ENCODE measurements at regions not wholly inside any gene's neighbourhood (a gene's known extent, or its start where the extent isn't known, plus 50 kb on each side); places are given as distances from the start of the nearest gene placed in this dataset.

GRCh38 chr5:144873076-144873475 is 702.4 kb downstream of the KCTD16 start:
- Histone ChIP-seq H3K27me3 (ENCODE audit: insufficient read depth, poor library complexity, severe bottlenecking) (no peaks in the 10 kb centered on the region), H3K4me3 (replicated peaks; ENCODE audit: insufficient read depth, low read length) (no peak overlapping the region), H3K27ac (replicated peaks) (no peak overlapping the region)
- TF ChIP-seq, protein P1, sequence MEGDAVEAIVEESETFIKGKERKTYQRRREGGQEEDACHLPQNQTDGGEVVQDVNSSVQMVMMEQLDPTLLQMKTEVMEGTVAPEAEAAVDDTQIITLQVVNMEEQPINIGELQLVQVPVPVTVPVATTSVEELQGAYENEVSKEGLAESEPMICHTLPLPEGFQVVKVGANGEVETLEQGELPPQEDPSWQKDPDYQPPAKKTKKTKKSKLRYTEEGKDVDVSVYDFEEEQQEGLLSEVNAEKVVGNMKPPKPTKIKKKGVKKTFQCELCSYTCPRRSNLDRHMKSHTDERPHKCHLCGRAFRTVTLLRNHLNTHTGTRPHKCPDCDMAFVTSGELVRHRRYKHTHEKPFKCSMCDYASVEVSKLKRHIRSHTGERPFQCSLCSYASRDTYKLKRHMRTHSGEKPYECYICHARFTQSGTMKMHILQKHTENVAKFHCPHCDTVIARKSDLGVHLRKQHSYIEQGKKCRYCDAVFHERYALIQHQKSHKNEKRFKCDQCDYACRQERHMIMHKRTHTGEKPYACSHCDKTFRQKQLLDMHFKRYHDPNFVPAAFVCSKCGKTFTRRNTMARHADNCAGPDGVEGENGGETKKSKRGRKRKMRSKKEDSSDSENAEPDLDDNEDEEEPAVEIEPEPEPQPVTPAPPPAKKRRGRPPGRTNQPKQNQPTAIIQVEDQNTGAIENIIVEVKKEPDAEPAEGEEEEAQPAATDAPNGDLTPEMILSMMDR (IDR thresholded peaks at IDR 0.05; ENCODE audit: insufficient read depth, low read length) = no peak
- TF ChIP-seq GABPA (IDR thresholded peaks at IDR 0.05; ENCODE audit: low read depth) = no peak
- TF ChIP-seq POLR2AphosphoS5 (IDR thresholded peaks at IDR 0.05; ENCODE audit: low read depth) = no peak
- no peak for DNase-seq (ENCODE audit: low read depth in 1 of 2, low spot score in 1 of 2)

DNA sequence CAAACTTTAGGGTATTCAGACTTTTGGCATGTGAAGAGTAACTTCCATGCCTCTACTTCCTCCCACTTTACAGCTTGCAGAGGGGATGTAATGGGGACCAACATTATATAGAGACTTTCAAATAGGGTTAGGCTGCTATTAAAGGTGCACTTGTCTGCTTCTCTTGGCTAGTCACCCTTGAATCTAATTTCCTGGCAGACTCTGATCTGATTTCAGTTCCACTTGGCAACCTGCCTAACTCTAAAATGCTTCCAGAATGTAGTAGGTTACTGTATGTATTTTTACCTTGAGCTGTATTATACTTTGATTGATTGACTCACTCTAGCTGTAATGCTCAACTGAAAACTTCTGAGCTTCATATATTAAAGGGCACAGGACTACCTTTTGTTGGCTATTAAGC is 693.4 kb downstream of the KCTD16 start:
- Histone ChIP-seq H3K27ac (replicated peaks) (no peak overlapping the region), H3K4me3 (replicated peaks; ENCODE audit: insufficient read depth, low read length) (no peak overlapping the region), H3K27me3 (ENCODE audit: insufficient read depth, poor library complexity, severe bottlenecking) (no peaks in the 10 kb centered on the region)
- TF ChIP-seq GABPA (IDR thresholded peaks at IDR 0.05; ENCODE audit: low read depth) = no peak
- TF ChIP-seq, protein P2, sequence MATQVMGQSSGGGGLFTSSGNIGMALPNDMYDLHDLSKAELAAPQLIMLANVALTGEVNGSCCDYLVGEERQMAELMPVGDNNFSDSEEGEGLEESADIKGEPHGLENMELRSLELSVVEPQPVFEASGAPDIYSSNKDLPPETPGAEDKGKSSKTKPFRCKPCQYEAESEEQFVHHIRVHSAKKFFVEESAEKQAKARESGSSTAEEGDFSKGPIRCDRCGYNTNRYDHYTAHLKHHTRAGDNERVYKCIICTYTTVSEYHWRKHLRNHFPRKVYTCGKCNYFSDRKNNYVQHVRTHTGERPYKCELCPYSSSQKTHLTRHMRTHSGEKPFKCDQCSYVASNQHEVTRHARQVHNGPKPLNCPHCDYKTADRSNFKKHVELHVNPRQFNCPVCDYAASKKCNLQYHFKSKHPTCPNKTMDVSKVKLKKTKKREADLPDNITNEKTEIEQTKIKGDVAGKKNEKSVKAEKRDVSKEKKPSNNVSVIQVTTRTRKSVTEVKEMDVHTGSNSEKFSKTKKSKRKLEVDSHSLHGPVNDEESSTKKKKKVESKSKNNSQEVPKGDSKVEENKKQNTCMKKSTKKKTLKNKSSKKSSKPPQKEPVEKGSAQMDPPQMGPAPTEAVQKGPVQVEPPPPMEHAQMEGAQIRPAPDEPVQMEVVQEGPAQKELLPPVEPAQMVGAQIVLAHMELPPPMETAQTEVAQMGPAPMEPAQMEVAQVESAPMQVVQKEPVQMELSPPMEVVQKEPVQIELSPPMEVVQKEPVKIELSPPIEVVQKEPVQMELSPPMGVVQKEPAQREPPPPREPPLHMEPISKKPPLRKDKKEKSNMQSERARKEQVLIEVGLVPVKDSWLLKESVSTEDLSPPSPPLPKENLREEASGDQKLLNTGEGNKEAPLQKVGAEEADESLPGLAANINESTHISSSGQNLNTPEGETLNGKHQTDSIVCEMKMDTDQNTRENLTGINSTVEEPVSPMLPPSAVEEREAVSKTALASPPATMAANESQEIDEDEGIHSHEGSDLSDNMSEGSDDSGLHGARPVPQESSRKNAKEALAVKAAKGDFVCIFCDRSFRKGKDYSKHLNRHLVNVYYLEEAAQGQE (IDR thresholded peaks at IDR 0.05; ENCODE audit: insufficient replicate concordance, low read depth) = no peak
- no peak for TF ChIP-seq SPI1 (IDR thresholded peaks at IDR 0.05; ENCODE audit: borderline replicate concordance, low read depth)
- TF ChIP-seq POLR2AphosphoS5 (IDR thresholded peaks at IDR 0.05; ENCODE audit: low read depth) = no peak
- TF ChIP-seq, protein P1 (IDR thresholded peaks at IDR 0.05; ENCODE audit: insufficient read depth, low read length) = no peak
- no peak for DNase-seq (ENCODE audit: low read depth in 1 of 2, low spot score in 1 of 2)

DNA sequence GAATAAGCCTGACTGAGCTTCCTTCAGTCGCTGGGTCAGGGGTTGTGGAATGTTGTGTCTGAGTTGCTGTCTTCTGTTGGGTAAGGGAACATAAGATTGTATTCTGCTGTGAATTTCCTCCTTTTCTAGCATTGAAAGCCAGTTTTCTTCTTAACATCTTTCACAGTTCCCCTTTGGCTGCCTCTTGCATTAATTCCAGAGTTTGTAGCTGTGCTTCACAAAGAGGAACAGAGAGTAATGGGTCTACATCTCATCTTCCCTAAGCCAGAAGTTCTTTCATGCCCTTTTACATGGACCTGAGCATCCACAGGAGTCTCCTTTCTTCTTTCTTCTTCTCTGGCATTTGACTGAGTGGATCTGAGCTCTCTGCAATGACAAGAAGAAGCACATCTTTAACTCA is 686.8 kb downstream of the KCTD16 start:
- Histone ChIP-seq H3K27ac (replicated peaks) (no peak overlapping the region), H3K27me3 (ENCODE audit: insufficient read depth, poor library complexity, severe bottlenecking) (no peaks in the 10 kb centered on the region), H3K4me3 (replicated peaks; ENCODE audit: insufficient read depth, low read length) (no peak overlapping the region)
- DNase-seq (ENCODE audit: low read depth in 1 of 2, low spot score in 1 of 2) = no peak
- no peak for TF ChIP-seq POLR2AphosphoS5 (IDR thresholded peaks at IDR 0.05; ENCODE audit: low read depth)
- no peak for TF ChIP-seq SPI1 (IDR thresholded peaks at IDR 0.05; ENCODE audit: borderline replicate concordance, low read depth)
- TF ChIP-seq, protein P2 (IDR thresholded peaks at IDR 0.05; ENCODE audit: insufficient replicate concordance, low read depth) = no peak
- no peak for TF ChIP-seq GABPA (IDR thresholded peaks at IDR 0.05; ENCODE audit: low read depth)
- TF ChIP-seq, protein P1 (IDR thresholded peaks at IDR 0.05; ENCODE audit: insufficient read depth, low read length) = no peak

DNA sequence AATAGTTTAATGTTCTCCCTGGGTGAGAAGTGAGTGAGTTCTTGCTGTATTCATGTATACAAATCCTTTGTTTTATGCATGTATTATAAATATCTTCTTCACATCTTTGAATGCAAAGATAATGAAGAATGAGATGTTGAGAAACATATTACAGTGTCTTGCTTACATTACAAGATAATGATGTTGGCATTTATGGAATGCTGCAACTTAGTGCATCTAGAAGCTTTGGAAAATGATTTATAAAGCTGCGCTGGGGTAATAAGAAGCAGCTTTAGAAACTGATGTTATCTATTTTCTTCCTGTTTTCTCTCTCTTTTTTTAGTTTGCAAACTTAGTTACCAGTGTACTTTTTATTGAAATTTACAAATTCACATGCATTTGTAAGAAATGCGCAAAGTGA is 673.4 kb downstream of the KCTD16 start:
- TF ChIP-seq, protein P2 (IDR thresholded peaks at IDR 0.05; ENCODE audit: insufficient replicate concordance, low read depth) = no peak
- no peak for TF ChIP-seq SPI1 (IDR thresholded peaks at IDR 0.05; ENCODE audit: borderline replicate concordance, low read depth)
- no peak for TF ChIP-seq GABPA (IDR thresholded peaks at IDR 0.05; ENCODE audit: low read depth)
- TF ChIP-seq, protein P1 (IDR thresholded peaks at IDR 0.05; ENCODE audit: insufficient read depth, low read length) = no peak
- no peak for TF ChIP-seq POLR2AphosphoS5 (IDR thresholded peaks at IDR 0.05; ENCODE audit: low read depth)
- Histone ChIP-seq H3K4me3 (replicated peaks; ENCODE audit: insufficient read depth, low read length) (no peak overlapping the region), H3K27me3 (ENCODE audit: insufficient read depth, poor library complexity, severe bottlenecking) (no peaks in the 10 kb centered on the region), H3K27ac (replicated peaks) (no peak overlapping the region)
- no peak for DNase-seq (ENCODE audit: low read depth in 1 of 2, low spot score in 1 of 2)
